PFSK-1 (cell line): ENCODE measurements at regions not wholly inside any gene's neighbourhood (a gene's known extent, or its start where the extent isn't known, plus 50 kb on each side); places are given as distances from the start of the nearest gene placed in this dataset.

Source experiments
- FOXP2 ChIP-seq: optimal IDR thresholded peaks from 2 replicates; pipeline ENCODE3; 2011; ENCODE audit warnings: borderline replicate concordance, control low read depth, inconsistent platforms; ENCODE audit not compliant: insufficient read depth; ENCODE audit errors: extremely low read length, extremely low read depth
- POLR2AphosphoS5 ChIP-seq: IDR thresholded peaks from 2 replicates; pipeline ENCODE4 v1.6.1; 2012; ENCODE audit warnings: low read depth, mild to moderate bottlenecking, control low read depth, low read length, moderate library complexity
- SIN3A ChIP-seq: IDR thresholded peaks from 2 replicates; pipeline ENCODE4 v1.6.1; 2012; ENCODE audit warnings: mild to moderate bottlenecking, low read length, moderate library complexity, borderline replicate concordance; ENCODE audit not compliant: insufficient read depth
- TAF1 ChIP-seq: IDR thresholded peaks from 2 replicates; pipeline ENCODE4 v1.6.1; 2012; ENCODE audit warnings: low read length, control low read depth, borderline replicate concordance; ENCODE audit not compliant: insufficient read depth
- TF ChIP-seq, protein P1 (sequence below), 2 experiments: IDR thresholded peaks; 2 replicates each; pipeline versions ENCODE4 v1.6.1 to v1.8.0; 2011 to 2012; ENCODE audit warnings: low read depth in 2 of 2, low read length in 2 of 2, control low read depth in 1 of 2, inconsistent platforms in 1 of 2, mild to moderate bottlenecking in 1 of 2, moderate library complexity in 1 of 2; ENCODE audit not compliant: insufficient read depth in 1 of 2

DNA sequence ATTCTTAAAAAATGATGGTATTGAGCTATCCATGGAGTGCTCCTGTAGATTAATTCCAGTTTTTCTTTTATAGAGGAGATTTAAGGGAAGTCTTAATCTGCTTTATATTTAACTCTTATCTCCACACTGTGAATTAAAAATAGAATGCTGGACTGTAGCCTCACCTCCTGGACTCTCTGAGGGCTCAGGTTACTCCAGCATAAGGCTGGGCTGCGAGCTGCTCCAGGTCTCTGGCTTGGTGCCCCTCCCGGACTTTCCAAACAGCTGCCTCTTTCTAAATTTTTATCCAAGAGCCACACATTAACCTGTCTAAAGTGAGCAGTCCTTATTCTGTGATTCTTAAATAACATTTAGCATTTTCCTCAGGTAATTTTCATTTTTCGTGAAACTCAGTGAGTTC lies 218.7 kb upstream of the JADE1 start:
- TF ChIP-seq FOXP2 (no peak), POLR2AphosphoS5 (no peak), TAF1 (no peak), SIN3A (no peak)
- TF ChIP-seq, protein P1, sequence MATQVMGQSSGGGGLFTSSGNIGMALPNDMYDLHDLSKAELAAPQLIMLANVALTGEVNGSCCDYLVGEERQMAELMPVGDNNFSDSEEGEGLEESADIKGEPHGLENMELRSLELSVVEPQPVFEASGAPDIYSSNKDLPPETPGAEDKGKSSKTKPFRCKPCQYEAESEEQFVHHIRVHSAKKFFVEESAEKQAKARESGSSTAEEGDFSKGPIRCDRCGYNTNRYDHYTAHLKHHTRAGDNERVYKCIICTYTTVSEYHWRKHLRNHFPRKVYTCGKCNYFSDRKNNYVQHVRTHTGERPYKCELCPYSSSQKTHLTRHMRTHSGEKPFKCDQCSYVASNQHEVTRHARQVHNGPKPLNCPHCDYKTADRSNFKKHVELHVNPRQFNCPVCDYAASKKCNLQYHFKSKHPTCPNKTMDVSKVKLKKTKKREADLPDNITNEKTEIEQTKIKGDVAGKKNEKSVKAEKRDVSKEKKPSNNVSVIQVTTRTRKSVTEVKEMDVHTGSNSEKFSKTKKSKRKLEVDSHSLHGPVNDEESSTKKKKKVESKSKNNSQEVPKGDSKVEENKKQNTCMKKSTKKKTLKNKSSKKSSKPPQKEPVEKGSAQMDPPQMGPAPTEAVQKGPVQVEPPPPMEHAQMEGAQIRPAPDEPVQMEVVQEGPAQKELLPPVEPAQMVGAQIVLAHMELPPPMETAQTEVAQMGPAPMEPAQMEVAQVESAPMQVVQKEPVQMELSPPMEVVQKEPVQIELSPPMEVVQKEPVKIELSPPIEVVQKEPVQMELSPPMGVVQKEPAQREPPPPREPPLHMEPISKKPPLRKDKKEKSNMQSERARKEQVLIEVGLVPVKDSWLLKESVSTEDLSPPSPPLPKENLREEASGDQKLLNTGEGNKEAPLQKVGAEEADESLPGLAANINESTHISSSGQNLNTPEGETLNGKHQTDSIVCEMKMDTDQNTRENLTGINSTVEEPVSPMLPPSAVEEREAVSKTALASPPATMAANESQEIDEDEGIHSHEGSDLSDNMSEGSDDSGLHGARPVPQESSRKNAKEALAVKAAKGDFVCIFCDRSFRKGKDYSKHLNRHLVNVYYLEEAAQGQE (IDR thresholded peaks at IDR 0.05; ENCODE audit: insufficient read depth in 1 of 2, low read depth in 2 of 2, low read length in 2 of 2) = no peak

DNA sequence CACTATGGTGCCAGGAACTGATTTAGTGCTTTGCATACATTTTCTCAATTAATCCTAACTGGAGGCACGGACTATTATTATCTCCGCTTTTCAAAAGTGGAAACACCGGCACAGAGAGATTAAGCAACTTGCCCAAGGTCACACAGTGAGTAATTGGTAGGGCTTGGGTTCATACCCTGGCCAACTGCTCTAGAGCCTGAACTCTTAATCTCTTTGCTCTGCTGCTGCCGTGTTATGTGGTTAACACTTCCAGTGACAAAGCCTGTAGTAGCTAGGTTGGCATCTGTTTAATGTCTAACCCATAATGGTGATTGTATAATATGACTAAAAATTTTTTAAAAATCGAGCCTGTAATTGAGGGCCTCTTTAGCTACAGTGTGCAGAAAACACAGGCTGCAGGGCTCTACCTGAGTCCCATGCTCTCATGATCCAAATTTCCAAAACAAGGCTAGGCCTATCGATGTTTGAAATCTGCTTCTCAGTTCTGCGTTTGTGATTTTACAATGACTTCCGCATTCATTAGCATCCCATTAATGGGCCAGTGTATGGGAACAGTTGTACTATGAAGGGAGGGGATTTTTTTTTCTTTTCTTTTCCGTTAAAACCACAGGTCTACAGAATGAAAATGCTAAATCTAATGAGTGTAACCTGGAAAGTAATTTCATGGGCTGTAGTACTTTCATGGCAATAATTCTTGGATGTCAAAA lies 219.3 kb upstream of the JADE1 start:
- TF ChIP-seq TAF1 (no peak), SIN3A (no peak), POLR2AphosphoS5 (no peak), FOXP2 (no peak)
- TF ChIP-seq, protein P1 (IDR thresholded peaks at IDR 0.05; ENCODE audit: insufficient read depth in 1 of 2, low read depth in 2 of 2, low read length in 2 of 2) = no peak

DNA sequence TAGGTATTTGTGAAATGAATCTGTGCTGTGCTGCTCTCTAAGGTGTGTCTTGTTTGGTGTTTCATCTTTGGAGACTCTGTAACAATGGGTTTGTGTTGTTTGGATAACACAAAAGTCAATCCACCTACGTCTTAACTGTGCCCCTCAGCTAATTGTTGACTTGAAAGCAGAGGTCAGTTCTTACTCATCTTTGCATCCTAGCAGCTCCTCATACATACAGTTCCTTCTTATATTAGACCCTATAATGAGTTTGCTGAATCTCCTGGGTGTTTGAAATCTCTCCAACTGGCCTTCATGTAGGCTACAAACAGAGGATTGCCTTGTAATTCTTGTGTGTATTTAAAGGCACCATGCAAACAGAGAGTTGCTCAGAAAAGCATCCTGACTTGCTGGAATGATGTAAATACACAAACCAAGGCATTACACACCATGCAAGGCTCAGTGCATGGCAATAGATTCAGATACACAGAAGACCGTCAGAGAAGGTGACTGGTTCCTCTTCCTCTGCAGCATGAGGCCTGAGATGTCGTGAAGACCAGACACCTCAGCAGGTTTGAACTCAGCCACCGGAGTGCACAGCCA lies 220.0 kb upstream of the JADE1 start:
- TF ChIP-seq TAF1 (no peak), SIN3A (no peak), POLR2AphosphoS5 (no peak)

DNA sequence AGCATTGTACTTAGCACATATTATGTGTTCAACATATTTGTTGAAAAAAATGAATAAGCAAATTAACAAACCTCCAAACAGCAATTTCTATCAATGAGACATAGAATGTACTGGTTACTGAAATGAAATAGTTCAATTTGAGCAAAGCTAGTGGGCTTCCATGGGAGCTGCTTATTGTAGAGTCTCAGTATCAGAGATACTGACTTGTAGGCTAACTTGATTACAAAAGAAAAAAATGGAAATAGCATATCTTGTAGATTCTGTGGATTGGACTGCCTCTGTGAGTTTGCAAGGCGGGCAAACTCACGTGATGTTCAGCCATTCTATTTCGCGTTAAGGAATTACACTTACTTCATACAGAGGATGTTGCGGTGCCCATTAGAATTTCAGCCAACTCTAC lies 222.1 kb upstream of the JADE1 start:
- TF ChIP-seq TAF1 = no peak
- TF ChIP-seq, protein P1 (IDR thresholded peaks at IDR 0.05; ENCODE audit: insufficient read depth in 1 of 2, low read depth in 2 of 2, low read length in 2 of 2) = no peak
- TF ChIP-seq SIN3A = no peak
- TF ChIP-seq POLR2AphosphoS5 = no peak

DNA sequence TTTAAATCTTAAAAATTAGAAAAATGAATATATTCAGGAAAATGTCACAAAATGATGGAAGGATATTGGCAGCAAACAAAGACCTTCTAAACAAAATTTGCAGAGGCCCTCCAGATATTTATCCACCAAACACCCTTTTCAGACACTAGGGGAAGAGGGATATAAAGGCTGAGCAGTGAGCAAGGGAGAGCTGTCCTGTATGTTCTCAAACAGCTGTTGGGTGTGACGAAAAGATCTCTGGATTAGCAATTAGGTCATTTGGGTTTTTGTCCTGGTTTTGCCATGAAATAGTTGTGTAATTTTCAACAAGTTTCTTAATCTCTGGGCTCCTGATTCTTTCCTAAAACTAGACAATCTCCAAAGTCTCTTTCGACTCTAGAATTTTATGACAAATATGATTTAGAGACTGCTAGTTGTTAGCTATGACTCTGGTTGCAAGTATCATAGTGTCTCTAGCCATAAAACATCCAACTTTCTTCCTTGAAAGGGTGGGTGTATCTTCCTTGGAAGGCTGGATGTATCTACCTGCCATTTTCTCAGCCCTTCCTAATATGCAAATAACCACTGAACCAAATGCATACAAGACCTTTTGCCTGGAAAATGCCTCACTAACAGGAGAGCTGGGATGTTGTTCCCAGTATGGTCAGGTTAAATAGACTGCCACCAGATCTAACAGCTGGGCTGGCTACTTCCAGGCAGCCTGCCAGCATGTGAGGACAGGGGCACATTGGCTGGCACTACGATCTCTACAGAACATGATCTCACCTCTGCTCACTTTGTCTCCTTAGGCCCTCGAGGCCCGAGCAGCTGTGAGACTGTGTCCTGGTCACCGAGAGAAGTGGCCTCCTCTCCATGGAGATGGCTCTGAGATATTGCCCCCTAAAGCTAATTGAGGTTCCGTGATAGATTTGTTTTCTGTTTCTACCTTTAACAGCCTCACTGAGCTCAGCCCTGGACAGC lies 225.5 kb upstream of the JADE1 start:
- TF ChIP-seq POLR2AphosphoS5 (no peak), TAF1 (no peak), FOXP2 (no peak), SIN3A (no peak)
- TF ChIP-seq, protein P1 (IDR thresholded peaks at IDR 0.05; ENCODE audit: insufficient read depth in 1 of 2, low read depth in 2 of 2, low read length in 2 of 2) = no peak
